Smooth muscle cell (in vitro differentiated cells): ENCODE measurements at regions not wholly inside any gene's neighbourhood (a gene's known extent, or its start where the extent isn't known, plus 50 kb on each side); places are given as distances from the start of the nearest gene placed in this dataset.
A peak's percentile ranks its signal among the peaks of the same experiment; 100 is the strongest.

Source experiments
- DNase-seq: peaks from one replicate; lab custom pipeline; 2025; ENCODE audit not compliant: unreplicated experiment; lab: John Stamatoyannopoulos, UW
- H2AFZ ChIP-seq: fragments of 200-600 bp; sonication (generic); 2 replicates; pipeline ENCODE4 v1.6.0; 2016; ENCODE audit warnings: antibody characterized with exemption, low read depth, mild to moderate bottlenecking
- H3F3A ChIP-seq: fragments of 200-600 bp; sonication (generic); 2 replicates; pipeline ENCODE4 v1.6.0; 2017; ENCODE audit warnings: antibody characterized with exemption, low read depth
- H3K27ac ChIP-seq: fragments of 200-600 bp; sonication (generic); 2 replicates; pipeline ENCODE4 v1.5.1; 2016; ENCODE audit warnings: low read depth, mild to moderate bottlenecking
- H3K27me3 ChIP-seq: fragments of 200-600 bp; sonication (generic); 2 replicates; pipeline ENCODE4 v1.6.1; 2016; ENCODE audit warnings: low read depth, mild to moderate bottlenecking
- H3K36me3 ChIP-seq: fragments of 200-600 bp; sonication (generic); 2 replicates; pipeline ENCODE4 v1.5.1; 2016; ENCODE audit warnings: low read depth
- H3K4me1 ChIP-seq: fragments of 200-600 bp; sonication (generic); 2 replicates; pipeline ENCODE4 v1.5.1; 2016; ENCODE audit warnings: low read depth
- H3K4me2 ChIP-seq: fragments of 200-600 bp; sonication (generic); 2 replicates; pipeline ENCODE4 v1.6.0; 2016; ENCODE audit warnings: mild to moderate bottlenecking
- H3K4me3 ChIP-seq: fragments of 200-600 bp; sonication (generic); 2 replicates; pipeline ENCODE4 v1.5.1; 2016; ENCODE audit warnings: mild to moderate bottlenecking
- H3K79me2 ChIP-seq: fragments of 200-600 bp; sonication (generic); 2 replicates; pipeline ENCODE4 v1.6.0; 2016; ENCODE audit warnings: low read depth, mild to moderate bottlenecking
- H3K9ac ChIP-seq: fragments of 200-600 bp; sonication (generic); 2 replicates; pipeline ENCODE4 v1.6.0; 2016; ENCODE audit warnings: low read depth
- H3K9me3 ChIP-seq: fragments of 200-600 bp; sonication (generic); replicated peaks from 2 replicates; pipeline ENCODE4 v1.5.1; 2016; ENCODE audit warnings: low read depth
- H4K20me1 ChIP-seq: fragments of 200-600 bp; sonication (generic); 2 replicates; pipeline ENCODE4 v1.6.0; 2016; ENCODE audit warnings: low read depth
- WGBS: methylation state at CpG from one replicate; pipeline ENCODE4 v1.1.7; 2016; ENCODE audit warnings: low lambda C conversion rate; 5-methylcytosine and 5-hydroxymethylcytosine counted together
- TF ChIP-seq, protein P1 (sequence below): fragments of 200-600 bp; sonication (generic); IDR thresholded peaks from 2 replicates; pipeline ENCODE4 v1.5.1; 2017; ENCODE audit warnings: borderline replicate concordance, mild to moderate bottlenecking, antibody characterized with exemption; ENCODE audit not compliant: insufficient read depth, poor library complexity, severe bottlenecking

DNA sequence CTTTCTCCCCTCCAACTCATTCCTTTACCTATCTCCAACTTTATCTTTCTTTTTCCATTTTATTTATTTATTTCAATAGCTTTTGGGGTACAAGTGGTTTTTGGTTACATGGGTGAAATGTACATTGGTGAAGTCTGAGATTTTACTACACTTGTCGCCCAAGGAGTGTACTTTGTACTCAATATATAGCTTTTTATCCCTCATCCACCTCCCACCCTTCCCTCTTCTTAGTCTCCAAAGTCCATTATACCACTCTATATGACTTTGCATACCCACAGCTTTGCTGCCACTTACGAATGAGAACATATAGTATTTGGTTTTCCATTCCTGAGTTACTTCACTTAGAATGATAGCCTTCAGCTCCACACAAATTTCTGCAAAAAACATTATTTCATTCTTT, 152.6 kb upstream of the NUDT4 start:
- Histone ChIP-seq H3F3A (peaks cover 3% of the 10 kb centered on the region), H3K79me2 (no peaks in the 10 kb centered on the region), H3K9me3 (no peaks in the 10 kb centered on the region), H3K27ac (no peak overlapping the region), H2AFZ (no peak overlapping the region), H3K27me3 (no peaks in the 10 kb centered on the region), H4K20me1 (no peaks in the 10 kb centered on the region), H3K4me2 (no peak overlapping the region), H3K9ac (no peak overlapping the region), H3K4me1 (no peaks in the 10 kb centered on the region), H3K4me3 (no peak overlapping the region), H3K36me3 (no peaks in the 10 kb centered on the region)
- 96% methylated on average over 2 of the region's 2 CpGs for WGBS
- no peak for DNase-seq
- TF ChIP-seq, protein P1, sequence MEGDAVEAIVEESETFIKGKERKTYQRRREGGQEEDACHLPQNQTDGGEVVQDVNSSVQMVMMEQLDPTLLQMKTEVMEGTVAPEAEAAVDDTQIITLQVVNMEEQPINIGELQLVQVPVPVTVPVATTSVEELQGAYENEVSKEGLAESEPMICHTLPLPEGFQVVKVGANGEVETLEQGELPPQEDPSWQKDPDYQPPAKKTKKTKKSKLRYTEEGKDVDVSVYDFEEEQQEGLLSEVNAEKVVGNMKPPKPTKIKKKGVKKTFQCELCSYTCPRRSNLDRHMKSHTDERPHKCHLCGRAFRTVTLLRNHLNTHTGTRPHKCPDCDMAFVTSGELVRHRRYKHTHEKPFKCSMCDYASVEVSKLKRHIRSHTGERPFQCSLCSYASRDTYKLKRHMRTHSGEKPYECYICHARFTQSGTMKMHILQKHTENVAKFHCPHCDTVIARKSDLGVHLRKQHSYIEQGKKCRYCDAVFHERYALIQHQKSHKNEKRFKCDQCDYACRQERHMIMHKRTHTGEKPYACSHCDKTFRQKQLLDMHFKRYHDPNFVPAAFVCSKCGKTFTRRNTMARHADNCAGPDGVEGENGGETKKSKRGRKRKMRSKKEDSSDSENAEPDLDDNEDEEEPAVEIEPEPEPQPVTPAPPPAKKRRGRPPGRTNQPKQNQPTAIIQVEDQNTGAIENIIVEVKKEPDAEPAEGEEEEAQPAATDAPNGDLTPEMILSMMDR: no peak

- H3K4me2 ChIP-seq: no peak overlapping the region
- no peaks in the 10 kb centered on the region for H4K20me1 ChIP-seq
- no peak overlapping the region for H3K9ac ChIP-seq
- H3K27me3 ChIP-seq: no peaks in the 10 kb centered on the region
- DNase-seq: no peak
- H3K79me2 ChIP-seq: no peaks in the 10 kb centered on the region
- no peaks in the 10 kb centered on the region for H3K36me3 ChIP-seq
- H3K9me3 ChIP-seq: no peaks in the 10 kb centered on the region
- TF ChIP-seq, protein P1: no peak
- H3K4me1 ChIP-seq: no peaks in the 10 kb centered on the region
- no peak overlapping the region for H3K4me3 ChIP-seq
- peaks cover 3% of the 10 kb centered on the region for H3F3A ChIP-seq
- H3K27ac ChIP-seq: no peak overlapping the region
- H2AFZ ChIP-seq: no peak overlapping the region
Measured at GRCh38 chr12:93226361-93226760, 151.4 kb upstream of the NUDT4 start.

- no peak for DNase-seq
- H3K27ac ChIP-seq: peak overlapping the region; percentile 64
- H3K4me3 ChIP-seq: no peak overlapping the region
- H3F3A ChIP-seq: peaks cover 3% of the 10 kb centered on the region
- WGBS: 69% methylated on average over 6 of the region's 6 CpGs
- H4K20me1 ChIP-seq: no peaks in the 10 kb centered on the region
- no peaks in the 10 kb centered on the region for H3K27me3 ChIP-seq
- no peaks in the 10 kb centered on the region for H3K9me3 ChIP-seq
- H3K9ac ChIP-seq: no peak overlapping the region
- H3K79me2 ChIP-seq: no peaks in the 10 kb centered on the region
- peak overlapping the region; percentile 11 for H3K4me2 ChIP-seq
- H2AFZ ChIP-seq: peak overlapping the region; percentile 21
- H3K4me1 ChIP-seq: no peaks in the 10 kb centered on the region
- H3K36me3 ChIP-seq: no peaks in the 10 kb centered on the region
- TF ChIP-seq, protein P1: no peak
Measured at GRCh38 chr12:93229494-93230325, 148.0 kb upstream of the NUDT4 start.

GRCh38 chr12:93230326-93230720, 147.4 kb upstream of the NUDT4 start:
- peaks cover 3% of the 10 kb centered on the region for H3F3A ChIP-seq
- no peaks in the 10 kb centered on the region for H3K79me2 ChIP-seq
- no peaks in the 10 kb centered on the region for H3K4me1 ChIP-seq
- no peak overlapping the region for H3K4me3 ChIP-seq
- WGBS: 12% methylated on average over 3 of the region's 3 CpGs
- no peak for DNase-seq
- peak overlapping the region; percentile 11 for H3K4me2 ChIP-seq
- H3K36me3 ChIP-seq: no peaks in the 10 kb centered on the region
- TF ChIP-seq, protein P1: no peak
- no peak overlapping the region for H3K9ac ChIP-seq
- H3K9me3 ChIP-seq: no peaks in the 10 kb centered on the region
- peak overlapping the region; percentile 68 for H2AFZ ChIP-seq
- H4K20me1 ChIP-seq: no peaks in the 10 kb centered on the region
- H3K27ac ChIP-seq: peak overlapping the region; percentile 64
- no peaks in the 10 kb centered on the region for H3K27me3 ChIP-seq
